GM11168 (cell line): ENCODE measurements at regions not wholly inside any gene's neighbourhood (a gene's known extent, or its start where the extent isn't known, plus 50 kb on each side); places are given as distances from the start of the nearest gene placed in this dataset.

Experiments
- in situ Hi-C: fragments of 300-500 bp; cut with MboI; formaldehyde crosslinking; loops from one replicate; pipeline ENCODE4 v1.12.0; 2022; ENCODE audit warnings: low sequenced_read_pairs; ENCODE audit not compliant: unreplicated experiment

- in situ Hi-C loops = no loop called here
These were observed 105.2 kb upstream of the CARMIL1 start for GRCh38 chr6:25173951-25174474.

GRCh38 chr6:25174678-25175077 is 104.5 kb upstream of the CARMIL1 start:
- in situ Hi-C loops = no loop called here

GRCh38 chr6:25175196-25175595 is 104.0 kb upstream of the CARMIL1 start:
- in situ Hi-C loops = no loop called here

- in situ Hi-C loops = no loop called here
These were observed 103.5 kb upstream of the CARMIL1 start for GRCh38 chr6:25175681-25176080.

GRCh38 chr6:25176466-25176865 is 102.7 kb upstream of the CARMIL1 start:
- in situ Hi-C loops = no loop called here

- in situ Hi-C loops = no loop called here
These were observed 101.6 kb upstream of the CARMIL1 start for GRCh38 chr6:25177500-25178028.

GRCh38 chr6:25178336-25179035 is 100.7 kb upstream of the CARMIL1 start:
- in situ Hi-C loops = no loop called here

GRCh38 chr6:25179051-25179778 is 100.0 kb upstream of the CARMIL1 start:
- in situ Hi-C loops = no loop called here

- in situ Hi-C loops = no loop called here
These were observed 98.4 kb upstream of the CARMIL1 start for GRCh38 chr6:25180630-25181349.

GRCh38 chr6:25181350-25181724 is 97.8 kb upstream of the CARMIL1 start:
- in situ Hi-C loops = no loop called here

- in situ Hi-C loops = no loop called here
These were observed 97.3 kb upstream of the CARMIL1 start for GRCh38 chr6:25181923-25182322.

GRCh38 chr6:25186919-25187318 is 92.3 kb upstream of the CARMIL1 start:
- in situ Hi-C loops = no loop called here

- in situ Hi-C loops = no loop called here
These were observed 90.9 kb upstream of the CARMIL1 start for GRCh38 chr6:25188232-25188631.

- in situ Hi-C loops = no loop called here
These were observed 86.3 kb upstream of the CARMIL1 start for GRCh38 chr6:25192590-25193459.

GRCh38 chr6:25193460-25194171 is 85.6 kb upstream of the CARMIL1 start:
- in situ Hi-C loops = no loop called here

- in situ Hi-C loops = no loop called here
These were observed 84.9 kb upstream of the CARMIL1 start for GRCh38 chr6:25194172-25194678.

- in situ Hi-C loops = no loop called here
These were observed 82.7 kb upstream of the CARMIL1 start for GRCh38 chr6:25196464-25196863.

- in situ Hi-C loops = no loop called here
These were observed 82.1 kb upstream of the CARMIL1 start for GRCh38 chr6:25197111-25197510.

- in situ Hi-C loops = no loop called here
These were observed 79.6 kb upstream of the CARMIL1 start for GRCh38 chr6:25199544-25199943.
